ENCODE measurements at regions not wholly inside any gene's neighbourhood (a gene's known extent, or its start where the extent isn't known, plus 50 kb on each side); places are given as distances from the start of the nearest gene placed in this dataset.

DNA sequence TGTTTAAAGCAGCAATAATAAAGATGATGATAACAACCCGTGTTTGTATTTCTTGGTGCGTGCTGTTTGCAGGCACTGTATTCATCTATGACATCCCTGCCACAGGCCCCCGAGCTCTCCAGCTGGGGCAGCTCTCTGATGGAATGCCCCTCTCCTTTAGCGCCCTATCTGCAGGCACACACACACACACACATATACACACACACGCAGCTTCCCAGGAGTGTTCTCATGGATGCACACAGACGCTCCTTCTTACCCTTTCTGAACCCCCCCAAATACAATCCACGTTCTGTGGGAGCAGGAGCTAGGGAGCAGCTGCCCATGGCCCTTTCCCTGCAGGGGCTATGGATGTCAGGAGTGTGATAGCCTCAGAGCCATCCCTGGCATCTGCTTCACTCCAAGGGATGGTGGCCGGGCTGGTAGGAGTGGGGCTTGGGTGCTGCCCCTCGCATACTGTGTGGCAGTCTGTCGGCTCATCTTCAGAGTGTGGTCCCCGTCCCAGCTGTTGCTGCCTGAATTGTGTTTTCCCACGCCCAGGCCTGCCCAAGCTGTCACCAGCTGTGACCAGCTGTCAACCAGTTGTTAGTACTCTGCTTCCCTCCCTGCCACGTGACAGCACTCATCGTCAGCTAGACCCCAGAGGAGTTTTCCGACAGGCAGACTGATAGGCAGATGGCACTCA is 50.8 kb upstream of the MYCN start:
- TF ChIP-seq, protein P1, sequence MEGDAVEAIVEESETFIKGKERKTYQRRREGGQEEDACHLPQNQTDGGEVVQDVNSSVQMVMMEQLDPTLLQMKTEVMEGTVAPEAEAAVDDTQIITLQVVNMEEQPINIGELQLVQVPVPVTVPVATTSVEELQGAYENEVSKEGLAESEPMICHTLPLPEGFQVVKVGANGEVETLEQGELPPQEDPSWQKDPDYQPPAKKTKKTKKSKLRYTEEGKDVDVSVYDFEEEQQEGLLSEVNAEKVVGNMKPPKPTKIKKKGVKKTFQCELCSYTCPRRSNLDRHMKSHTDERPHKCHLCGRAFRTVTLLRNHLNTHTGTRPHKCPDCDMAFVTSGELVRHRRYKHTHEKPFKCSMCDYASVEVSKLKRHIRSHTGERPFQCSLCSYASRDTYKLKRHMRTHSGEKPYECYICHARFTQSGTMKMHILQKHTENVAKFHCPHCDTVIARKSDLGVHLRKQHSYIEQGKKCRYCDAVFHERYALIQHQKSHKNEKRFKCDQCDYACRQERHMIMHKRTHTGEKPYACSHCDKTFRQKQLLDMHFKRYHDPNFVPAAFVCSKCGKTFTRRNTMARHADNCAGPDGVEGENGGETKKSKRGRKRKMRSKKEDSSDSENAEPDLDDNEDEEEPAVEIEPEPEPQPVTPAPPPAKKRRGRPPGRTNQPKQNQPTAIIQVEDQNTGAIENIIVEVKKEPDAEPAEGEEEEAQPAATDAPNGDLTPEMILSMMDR (IDR thresholded peaks at IDR 0.05), result no peak
- TF ChIP-seq POLR2A (IDR thresholded peaks at IDR 0.05), result no peak
